ENCODE measurements at regions not wholly inside any gene's neighbourhood (a gene's known extent, or its start where the extent isn't known, plus 50 kb on each side); places are given as distances from the start of the nearest gene placed in this dataset.
"Not testable (repeated sequence)": the region's sequence is repeated elsewhere in the genome, so short reads cannot be mapped to it uniquely, and the experiment has no call there.

DNA sequence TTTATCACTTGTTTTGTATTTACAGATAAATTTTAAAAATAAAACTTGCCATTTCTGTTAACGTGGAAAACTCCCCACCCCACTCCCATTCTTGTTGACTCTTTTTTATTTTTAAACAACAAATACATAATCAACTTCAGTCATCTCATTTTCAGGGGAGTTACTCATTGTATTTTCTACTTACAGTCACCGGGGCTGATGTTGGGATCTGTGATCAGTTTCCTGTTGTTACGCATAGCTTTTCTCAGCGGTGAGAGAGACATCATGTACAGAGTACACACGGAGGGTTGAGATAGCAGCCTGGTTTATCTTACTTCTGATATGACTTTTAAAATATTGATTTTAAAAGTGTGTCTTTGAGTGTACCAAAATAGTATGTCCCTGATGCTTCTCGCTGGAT, 248.0 kb upstream of the PLGLB2 start:
- TF ChIP-seq, protein P1, sequence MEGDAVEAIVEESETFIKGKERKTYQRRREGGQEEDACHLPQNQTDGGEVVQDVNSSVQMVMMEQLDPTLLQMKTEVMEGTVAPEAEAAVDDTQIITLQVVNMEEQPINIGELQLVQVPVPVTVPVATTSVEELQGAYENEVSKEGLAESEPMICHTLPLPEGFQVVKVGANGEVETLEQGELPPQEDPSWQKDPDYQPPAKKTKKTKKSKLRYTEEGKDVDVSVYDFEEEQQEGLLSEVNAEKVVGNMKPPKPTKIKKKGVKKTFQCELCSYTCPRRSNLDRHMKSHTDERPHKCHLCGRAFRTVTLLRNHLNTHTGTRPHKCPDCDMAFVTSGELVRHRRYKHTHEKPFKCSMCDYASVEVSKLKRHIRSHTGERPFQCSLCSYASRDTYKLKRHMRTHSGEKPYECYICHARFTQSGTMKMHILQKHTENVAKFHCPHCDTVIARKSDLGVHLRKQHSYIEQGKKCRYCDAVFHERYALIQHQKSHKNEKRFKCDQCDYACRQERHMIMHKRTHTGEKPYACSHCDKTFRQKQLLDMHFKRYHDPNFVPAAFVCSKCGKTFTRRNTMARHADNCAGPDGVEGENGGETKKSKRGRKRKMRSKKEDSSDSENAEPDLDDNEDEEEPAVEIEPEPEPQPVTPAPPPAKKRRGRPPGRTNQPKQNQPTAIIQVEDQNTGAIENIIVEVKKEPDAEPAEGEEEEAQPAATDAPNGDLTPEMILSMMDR (IDR thresholded peaks at IDR 0.05; ENCODE audit: low read length): not testable (repeated sequence)
- TF ChIP-seq EZH2 (optimal IDR thresholded peaks at IDR 0.05; ENCODE audit: low read depth, low read length): not testable (repeated sequence)

Data from MM.1S (cell line).